B cell (primary cell): ENCODE measurements at regions not wholly inside any gene's neighbourhood (a gene's known extent, or its start where the extent isn't known, plus 50 kb on each side); places are given as distances from the start of the nearest gene placed in this dataset.
"Not testable (repeated sequence)": the region's sequence is repeated elsewhere in the genome, so short reads cannot be mapped to it uniquely, and the experiment has no call there.

Source experiments
- CTCF ChIP-seq: fragments of 200-600 bp; IDR thresholded peaks from one replicate; pipeline ENCODE4 v1.8.0; 2022; ENCODE audit warnings: antibody characterized with exemption, mild to moderate bottlenecking
- EZH2 ChIP-seq: IDR thresholded peaks from 2 replicates; pipeline ENCODE4 v1.6.1; 2012; ENCODE audit warnings: borderline replicate concordance, low read depth, mild to moderate bottlenecking, moderate library complexity, low read length; ENCODE audit not compliant: insufficient read depth, poor library complexity, severe bottlenecking

- TF ChIP-seq CTCF, EZH2: not testable (repeated sequence)
These were observed 126.3 kb downstream of the LRRC37A3 start for GRCh38 chr17:64792793-64793575.
